ENCODE measurements at regions not wholly inside any gene's neighbourhood (a gene's known extent, or its start where the extent isn't known, plus 50 kb on each side); places are given as distances from the start of the nearest gene placed in this dataset.
A peak's percentile ranks its signal among the peaks of the same experiment; 100 is the strongest.
"Not testable (repeated sequence)": the region's sequence is repeated elsewhere in the genome, so short reads cannot be mapped to it uniquely, and the experiment has no call there.

DNA sequence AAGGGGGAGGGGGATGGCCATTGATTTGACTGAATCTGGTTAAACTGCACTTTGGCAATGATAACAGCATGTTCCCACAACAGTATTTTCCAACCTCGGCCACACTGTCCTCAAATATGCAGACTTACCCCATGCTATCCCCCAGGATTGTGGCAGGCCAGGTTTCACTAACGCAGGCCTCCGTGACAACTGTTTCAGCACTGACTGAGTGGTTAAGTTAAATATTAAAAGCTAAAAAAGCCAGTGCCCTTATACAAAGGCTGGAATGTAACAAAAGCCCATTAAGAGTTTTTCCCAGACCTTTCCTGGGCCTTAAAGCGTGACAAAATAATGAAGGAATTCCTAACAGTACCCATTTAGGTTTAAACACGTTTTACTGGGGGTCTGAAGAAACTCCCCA is 202.9 kb downstream of the USP25 start:
- Histone ChIP-seq H3K4me3 (no peak overlapping the region), H3K36me3 (no peaks in the 10 kb centered on the region), H3K4me1 (replicated peaks) (no peaks in the 10 kb centered on the region), H3K27me3 (replicated peaks) (0 out of 2 replicates have a peak, but pooled peaks cover 2% of the 10 kb centered on the region), H3K9me3 (replicated peaks) (no peaks in the 10 kb centered on the region; the same call in 1 of the 2 replicates), H3K27ac (no peak overlapping the region)
- DNase-seq (ENCODE audit: low read depth in 1 of 2, low spot score in 2 of 2) = no peak

DNA sequence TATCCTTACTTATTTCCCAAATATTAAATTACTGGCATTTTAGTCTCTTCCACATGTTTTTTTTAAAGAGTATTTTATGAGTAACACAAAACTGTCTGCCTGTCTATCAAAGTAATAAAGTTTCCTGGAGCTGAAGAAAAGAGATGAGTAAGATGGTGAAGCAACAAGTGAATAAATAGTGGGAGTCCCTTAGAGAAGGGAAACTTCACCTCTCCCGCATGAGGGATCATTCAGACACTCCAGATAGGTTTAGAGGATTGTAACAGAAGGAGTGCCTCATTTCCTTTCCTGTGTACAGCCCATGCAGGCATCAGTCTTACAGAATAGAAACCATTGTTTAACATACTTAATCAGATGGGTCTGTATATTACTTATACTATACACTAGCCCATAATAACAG is 205.7 kb downstream of the USP25 start:
- Histone ChIP-seq H3K4me3 (no peak overlapping the region), H3K9me3 (replicated peaks) (no peaks in the 10 kb centered on the region; the same call in 1 of the 2 replicates), H3K4me1 (replicated peaks) (no peaks in the 10 kb centered on the region), H3K36me3 (no peaks in the 10 kb centered on the region), H3K27ac (no peak overlapping the region), H3K27me3 (replicated peaks) (0 out of 2 replicates have a peak, but pooled peaks cover 2% of the 10 kb centered on the region)
- DNase-seq (ENCODE audit: low read depth in 1 of 2, low spot score in 2 of 2) = no peak

DNA sequence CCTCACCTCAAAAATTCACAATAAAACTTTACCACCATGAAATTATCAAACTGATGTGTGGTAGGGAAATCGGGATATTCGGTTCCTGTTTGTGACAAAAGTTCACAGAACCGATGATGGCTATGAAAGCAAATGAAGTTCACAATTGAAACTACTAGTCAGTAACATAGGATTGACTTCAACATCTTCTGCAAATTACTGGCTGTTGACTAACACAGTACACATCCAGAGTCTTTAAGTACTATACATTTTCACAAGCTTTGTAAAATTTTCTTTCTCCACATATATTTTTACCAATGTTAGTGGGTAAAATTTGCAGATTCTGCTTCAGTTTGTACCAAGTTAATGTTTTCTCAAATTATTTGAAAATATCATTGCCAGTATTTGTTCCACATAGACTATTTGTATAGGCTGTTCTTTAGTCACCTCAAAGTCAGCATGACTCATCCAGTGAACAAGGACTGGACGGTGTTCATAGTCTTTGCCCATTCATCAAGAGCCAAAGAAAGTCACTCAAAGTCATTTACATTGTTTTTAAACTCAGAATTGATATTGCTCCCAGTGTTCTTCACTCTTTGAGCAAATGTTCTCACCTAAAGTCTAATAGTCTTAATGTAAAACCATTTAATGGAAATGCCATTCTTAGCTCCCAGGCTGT is 213.4 kb downstream of the USP25 start:
- Histone ChIP-seq H3K4me3 (no peak overlapping the region), H3K27me3 (replicated peaks) (no peaks in the 10 kb centered on the region), H3K27ac (no peak overlapping the region), H3K4me1 (replicated peaks) (no peaks in the 10 kb centered on the region), H3K9me3 (replicated peaks) (no peaks in the 10 kb centered on the region), H3K36me3 (no peaks in the 10 kb centered on the region)
- no peak for DNase-seq (ENCODE audit: low read depth in 1 of 2, low spot score in 2 of 2)

- H3K27ac ChIP-seq = no peak overlapping the region
- DNase-seq (ENCODE audit: low read depth in 1 of 2, low spot score in 2 of 2) = no peak
- H3K36me3 ChIP-seq = no peaks in the 10 kb centered on the region
- H3K4me3 ChIP-seq = no peak overlapping the region
- H3K4me1 ChIP-seq (replicated peaks) = no peaks in the 10 kb centered on the region
- H3K9me3 ChIP-seq (replicated peaks) = no peaks in the 10 kb centered on the region
- H3K27me3 ChIP-seq (replicated peaks) = no peaks in the 10 kb centered on the region
Observed at GRCh38 chr21:15947677-15948076, 217.9 kb downstream of the USP25 start.

DNA sequence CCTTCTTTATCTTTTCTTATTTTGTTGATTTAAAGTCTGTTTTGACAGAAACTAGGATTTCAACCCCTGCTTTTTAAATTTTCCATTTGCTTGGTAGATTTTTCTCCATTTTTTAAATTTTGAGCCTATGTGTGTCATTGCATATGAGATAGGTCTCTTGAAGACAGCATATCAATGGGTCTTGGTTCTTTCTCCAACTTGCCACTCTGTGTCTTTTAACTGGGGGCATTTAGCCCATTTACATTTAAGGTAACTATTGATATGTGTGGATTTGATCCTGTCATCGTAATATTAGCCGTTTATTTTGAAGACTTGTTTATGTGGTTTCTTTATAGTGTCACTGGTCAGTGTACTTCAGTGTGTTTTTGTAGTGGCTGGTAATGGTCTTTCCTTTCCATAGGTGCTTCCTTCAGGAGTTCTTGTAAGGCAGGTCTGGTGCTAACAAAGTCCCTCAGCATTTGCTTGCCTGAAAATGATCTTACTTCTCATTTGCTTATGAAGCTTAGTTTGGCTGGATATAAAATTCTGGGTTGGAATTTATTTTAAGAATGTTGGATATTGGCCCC is 223.9 kb downstream of the USP25 start:
- no peak overlapping the region for H3K27ac ChIP-seq
- H3K9me3 ChIP-seq (replicated peaks) = no peaks in the 10 kb centered on the region; the same call in 1 of the 2 replicates
- DNase-seq (ENCODE audit: low read depth in 1 of 2, low spot score in 2 of 2) = no peak
- no peak overlapping the region for H3K4me3 ChIP-seq
- no peaks in the 10 kb centered on the region for H3K36me3 ChIP-seq
- H3K4me1 ChIP-seq (replicated peaks) = no peaks in the 10 kb centered on the region
- H3K27me3 ChIP-seq (replicated peaks) = no peaks in the 10 kb centered on the region

DNA sequence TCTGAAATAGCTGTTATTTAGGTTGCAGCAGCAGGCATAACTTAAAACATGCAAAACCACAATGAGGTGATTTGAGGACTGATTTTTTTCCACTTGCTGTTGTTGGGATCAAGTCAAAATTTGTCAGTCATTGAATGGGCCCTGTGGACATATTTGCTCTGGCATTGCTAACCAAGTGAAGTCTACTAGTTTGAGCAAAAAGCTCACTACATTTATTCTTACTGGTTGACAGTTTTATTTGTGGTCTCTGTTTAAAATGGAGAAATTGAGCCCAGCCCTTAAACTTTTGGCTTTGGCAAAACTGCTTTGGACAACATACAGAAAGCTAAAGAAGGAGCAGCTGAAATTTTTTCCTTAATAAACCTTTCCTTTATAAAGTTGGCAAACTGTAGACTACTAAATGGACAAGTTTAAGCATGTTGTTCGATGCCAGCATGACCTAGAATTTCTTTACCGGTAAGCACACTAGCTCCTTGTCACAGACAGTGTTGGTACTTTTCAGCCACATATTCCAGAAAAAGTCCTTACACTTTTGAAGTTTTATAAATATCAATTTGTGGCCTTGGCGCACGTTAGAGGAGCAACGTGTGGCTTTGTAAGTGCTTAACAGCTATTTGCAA is 234.6 kb downstream of the USP25 start:
- Histone ChIP-seq H3K36me3 (no peaks in the 10 kb centered on the region), H3K27ac (no peak overlapping the region), H3K4me1 (replicated peaks) (peaks cover 9% of the 10 kb centered on the region), H3K9me3 (replicated peaks) (no peaks in the 10 kb centered on the region), H3K4me3 (no peak overlapping the region), H3K27me3 (replicated peaks) (no peaks in the 10 kb centered on the region)
- no peak for DNase-seq (ENCODE audit: low read depth in 1 of 2, low spot score in 2 of 2)

- no peak overlapping the region for H3K27ac ChIP-seq
- H3K9me3 ChIP-seq (replicated peaks) = no peaks in the 10 kb centered on the region
- peaks cover 9% of the 10 kb centered on the region for H3K4me1 ChIP-seq (replicated peaks)
- DNase-seq (ENCODE audit: low read depth in 1 of 2, low spot score in 2 of 2) = no peak
- H3K4me3 ChIP-seq = no peak overlapping the region
- H3K27me3 ChIP-seq (replicated peaks) = no peaks in the 10 kb centered on the region
- H3K36me3 ChIP-seq = no peaks in the 10 kb centered on the region
Observed at GRCh38 chr21:15966231-15966630, 236.4 kb downstream of the USP25 start.

- no peak for DNase-seq (ENCODE audit: low read depth in 1 of 2, low spot score in 2 of 2)
- no peak overlapping the region for H3K4me3 ChIP-seq
Observed at GRCh38 chr21:15966651-15967050, 236.9 kb downstream of the USP25 start.

GRCh38 chr21:15967661-15968060 is 237.9 kb downstream of the USP25 start:
- no peaks in the 10 kb centered on the region for H3K27me3 ChIP-seq (replicated peaks)
- no peaks in the 10 kb centered on the region for H3K36me3 ChIP-seq
- DNase-seq (ENCODE audit: low read depth in 1 of 2, low spot score in 2 of 2) = peak in 1 of 2 experiments; percentile 56
- no peak overlapping the region for H3K27ac ChIP-seq
- H3K4me3 ChIP-seq = no peak overlapping the region
- peaks cover 9% of the 10 kb centered on the region for H3K4me1 ChIP-seq (replicated peaks)
- no peaks in the 10 kb centered on the region for H3K9me3 ChIP-seq (replicated peaks)

More at GRCh38 chr21:15966651-15967050, 236.9 kb downstream of the USP25 start:
- no peaks in the 10 kb centered on the region for H3K27me3 ChIP-seq (replicated peaks)
- no peaks in the 10 kb centered on the region for H3K9me3 ChIP-seq (replicated peaks)
- H3K27ac ChIP-seq = no peak overlapping the region
- H3K36me3 ChIP-seq = no peaks in the 10 kb centered on the region
- H3K4me1 ChIP-seq (replicated peaks) = peaks cover 9% of the 10 kb centered on the region

GRCh38 chr21:15968776-15969310 is 239.1 kb downstream of the USP25 start:
- H3K4me1 ChIP-seq (replicated peaks) = peaks cover 9% of the 10 kb centered on the region
- no peaks in the 10 kb centered on the region for H3K9me3 ChIP-seq (replicated peaks)
- no peak overlapping the region for H3K4me3 ChIP-seq
- no peak overlapping the region for H3K27ac ChIP-seq
- no peaks in the 10 kb centered on the region for H3K27me3 ChIP-seq (replicated peaks)
- DNase-seq (ENCODE audit: low read depth in 1 of 2, low spot score in 2 of 2) = no peak
- no peaks in the 10 kb centered on the region for H3K36me3 ChIP-seq

DNA sequence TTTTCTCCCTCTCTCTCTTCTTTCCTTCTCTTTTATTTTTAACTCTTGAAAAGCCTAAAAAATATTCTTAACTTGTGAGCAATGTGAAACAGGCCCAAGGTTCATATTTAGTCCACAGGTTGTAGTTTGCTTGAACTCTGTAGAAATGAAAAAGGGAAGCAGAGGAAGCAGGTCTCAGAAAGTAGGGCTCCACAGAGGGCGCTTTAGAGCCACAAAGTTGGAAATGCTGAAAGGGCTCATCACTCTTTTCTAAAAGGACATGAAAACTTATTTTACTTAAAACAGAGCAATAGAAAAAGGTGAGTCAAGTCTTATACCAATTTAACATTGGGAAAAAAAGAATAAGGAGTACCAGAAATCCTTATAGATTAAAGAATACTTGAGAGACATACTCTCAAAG is 247.0 kb downstream of the USP25 start:
- no peak for DNase-seq (ENCODE audit: low read depth in 1 of 2, low spot score in 2 of 2)
- H3K36me3 ChIP-seq = no peaks in the 10 kb centered on the region
- H3K4me3 ChIP-seq = no peak overlapping the region
- H3K27me3 ChIP-seq (replicated peaks) = no peaks in the 10 kb centered on the region
- no peaks in the 10 kb centered on the region for H3K9me3 ChIP-seq (replicated peaks)
- H3K4me1 ChIP-seq (replicated peaks) = no peaks in the 10 kb centered on the region
- H3K27ac ChIP-seq = no peak overlapping the region

DNA sequence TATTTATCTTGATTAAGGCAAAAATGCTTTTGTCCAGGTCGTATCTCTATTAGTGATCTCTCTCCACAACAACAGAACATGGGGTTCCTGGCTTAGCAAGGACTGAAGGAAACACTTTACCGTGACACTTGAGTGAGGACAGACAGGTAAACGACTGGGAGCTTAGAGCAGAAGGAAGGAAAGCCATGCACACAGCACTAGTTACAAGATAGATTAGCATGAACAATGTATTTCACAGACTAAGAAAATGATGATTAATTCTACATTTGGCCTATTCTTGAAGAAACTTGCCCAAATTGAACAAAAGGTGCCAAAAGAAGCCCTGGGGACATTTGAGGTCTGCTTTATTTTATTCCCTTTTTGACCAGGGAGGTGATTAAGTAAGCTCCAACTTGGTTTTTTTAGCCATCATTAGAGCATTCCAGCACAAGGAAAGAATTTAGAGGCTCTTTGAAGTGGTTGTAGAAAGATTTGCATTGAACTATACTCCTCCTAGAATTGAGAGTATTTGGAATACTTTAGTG is 248.5 kb downstream of the USP25 start:
- Histone ChIP-seq H3K27ac (no peak overlapping the region), H3K36me3 (no peaks in the 10 kb centered on the region), H3K9me3 (replicated peaks) (no peaks in the 10 kb centered on the region), H3K4me1 (replicated peaks) (no peaks in the 10 kb centered on the region), H3K27me3 (replicated peaks) (no peaks in the 10 kb centered on the region), H3K4me3 (no peak overlapping the region)
- peak in 1 of 2 experiments; percentile 28 for DNase-seq (ENCODE audit: low read depth in 1 of 2, low spot score in 2 of 2)

DNA sequence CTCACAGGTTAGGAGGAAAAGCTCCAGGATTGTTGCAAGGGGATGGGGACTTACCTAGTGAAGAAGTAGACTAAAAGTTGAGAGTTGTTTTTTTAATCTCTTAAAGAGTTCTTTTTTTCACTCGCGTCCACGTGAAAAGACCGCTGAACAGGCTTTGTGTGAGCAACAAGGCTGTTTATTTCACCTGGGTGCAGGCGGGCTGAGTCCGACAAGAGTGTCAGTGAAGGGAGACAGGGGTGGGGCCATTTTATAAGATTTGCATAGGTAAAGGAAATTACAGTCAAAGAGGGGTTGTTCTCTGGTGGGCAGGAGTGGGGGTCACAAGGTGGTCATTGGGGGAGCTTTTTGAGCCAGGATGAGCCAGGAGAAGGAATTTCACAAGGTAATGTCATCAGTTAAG is 249.7 kb downstream of the USP25 start:
- not testable (repeated sequence) for H3K36me3 ChIP-seq; H3K27ac ChIP-seq; DNase-seq (ENCODE audit: low read depth in 1 of 2, low spot score in 2 of 2); H3K4me3 ChIP-seq; H3K4me1 ChIP-seq (replicated peaks); H3K9me3 ChIP-seq (replicated peaks); H3K27me3 ChIP-seq (replicated peaks)

GRCh38 chr21:15986277-15986676 is 256.5 kb downstream of the USP25 start:
- Histone ChIP-seq H3K9me3 (replicated peaks) (no peaks in the 10 kb centered on the region), H3K36me3 (no peaks in the 10 kb centered on the region), H3K4me1 (replicated peaks) (no peaks in the 10 kb centered on the region), H3K4me3 (no peak overlapping the region), H3K27me3 (replicated peaks) (no peaks in the 10 kb centered on the region), H3K27ac (no peak overlapping the region)
- DNase-seq (ENCODE audit: low read depth in 1 of 2, low spot score in 2 of 2) = no peak
